ENCODE measurements at regions not wholly inside any gene's neighbourhood (a gene's known extent, or its start where the extent isn't known, plus 50 kb on each side); places are given as distances from the start of the nearest gene placed in this dataset.

DNA sequence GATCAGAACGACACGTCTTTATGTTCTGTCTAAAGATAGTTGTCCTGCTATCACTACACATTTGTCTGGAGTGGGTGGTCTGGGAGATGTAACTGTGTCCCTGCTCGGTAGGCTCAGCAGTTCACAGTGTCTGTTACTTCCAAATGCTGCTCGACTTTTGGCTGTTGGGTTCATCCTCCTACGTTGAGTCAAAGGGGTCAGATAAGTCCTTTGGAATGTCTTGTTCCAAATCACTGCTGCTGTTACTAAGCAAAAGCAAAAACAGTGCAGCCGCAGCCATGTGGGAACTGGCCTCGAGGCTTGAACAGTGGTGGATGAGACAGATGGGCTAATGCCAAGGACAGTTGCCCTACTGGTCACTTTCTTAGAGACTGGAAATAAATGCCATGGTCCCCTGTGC, 272.2 kb upstream of the MAP3K7 start:
- H2BK20ac ChIP-seq (ENCODE audit: low read length) = no peak overlapping the region
- H3K14ac ChIP-seq (ENCODE audit: insufficient read length) = no peak overlapping the region
- no peaks in the 10 kb centered on the region for H3K36me3 ChIP-seq (ENCODE audit: control insufficient read depth in 2 of 4, insufficient read depth in 4 of 4, low read length in 3 of 4)
- H4K91ac ChIP-seq (replicated peaks; ENCODE audit: insufficient read length, low read length) = no peak overlapping the region
- no peak overlapping the region for H4K8ac ChIP-seq (ENCODE audit: extremely low read depth, insufficient read depth, low read length)
- H3K79me2 ChIP-seq (ENCODE audit: control insufficient read depth in 1 of 2, insufficient read depth in 2 of 2, low read length in 2 of 2) = no peaks in the 10 kb centered on the region
- H3K79me1 ChIP-seq (ENCODE audit: low read depth, low read length) = no peaks in the 10 kb centered on the region
- 90% methylated on average over 7 of the region's 7 CpGs; no CpG with 5 or more reads in 1 of the 2 experiments for WGBS, 2 experiments (ENCODE audit: extremely low coverage in 1 of 2, insufficient coverage in 1 of 2, insufficient read length in 1 of 2, insufficient replicate concordance in 2 of 2, low coverage in 1 of 2, low lambda C conversion rate in 2 of 2, missing lambda C conversion rate in 1 of 2)
- H2BK12ac ChIP-seq (ENCODE audit: low read depth, low read length) = peak overlapping the region; percentile 19; the same call in 1 of the 2 replicates
- H3K9ac ChIP-seq (replicated peaks in 1 of 4; ENCODE audit: extremely low read depth in 1 of 4, low read depth in 3 of 4, low read length in 3 of 4) = no peak overlapping the region
- H2BK5ac ChIP-seq (ENCODE audit: low read depth, low read length) = no peak overlapping the region
- no peak overlapping the region for H3K4me3 ChIP-seq (ENCODE audit: extremely low read depth in 1 of 4, insufficient read depth in 2 of 4, low read depth in 3 of 4, low read length in 4 of 4)
- DNase-seq (ENCODE audit: low read depth in 1 of 2, low spot score in 2 of 2) (no peak), FAIRE-seq (no peak)
- H3K56ac ChIP-seq (replicated peaks; ENCODE audit: insufficient read length, low read depth, low read length) = no peak overlapping the region
- H3K23me2 ChIP-seq (ENCODE audit: low read depth, low read length) = no peaks in the 10 kb centered on the region
- no peaks in the 10 kb centered on the region for H3K9me3 ChIP-seq (ENCODE audit: insufficient read depth in 2 of 2, low read depth in 1 of 2, low read length in 1 of 2)
- H3K27me3 ChIP-seq (replicated peaks in 1 of 4; ENCODE audit: control insufficient read depth in 3 of 4, extremely low read depth in 1 of 4, insufficient read depth in 3 of 4, low read length in 3 of 4) = no peaks in the 10 kb centered on the region
- no peak overlapping the region for H3K18ac ChIP-seq (ENCODE audit: extremely low read depth, low read length)
- no peak overlapping the region for H3K4me2 ChIP-seq (ENCODE audit: insufficient read depth in 1 of 2, low read depth in 2 of 2, low read length in 2 of 2)
- peak overlapping the region; percentile 64 for H2AFZ ChIP-seq (ENCODE audit: low read length)
- no peaks in the 10 kb centered on the region for H4K20me1 ChIP-seq (replicated peaks in 1 of 2; ENCODE audit: control insufficient read depth in 1 of 2, insufficient read depth in 2 of 2, low read length in 2 of 2)
- H2BK15ac ChIP-seq (ENCODE audit: low read length) = no peak overlapping the region
- POLR2A ChIA-PET (ENCODE audit: partially characterized antibody) = no interaction called here
- H3K27ac ChIP-seq (ENCODE audit: low read depth, low read length) = no peak overlapping the region
- no peak overlapping the region for H4K5ac ChIP-seq (ENCODE audit: insufficient read length, low read depth, low read length)
- H3K4me1 ChIP-seq (replicated peaks in 1 of 4; ENCODE audit: control insufficient read depth in 3 of 4, insufficient read depth in 4 of 4, low read length in 3 of 4) = no peaks in the 10 kb centered on the region
- no peak overlapping the region for H3K23ac ChIP-seq (ENCODE audit: insufficient read length)
- H3K4ac ChIP-seq (replicated peaks; ENCODE audit: insufficient read length, low read depth, low read length) = no peak overlapping the region
- CTCF ChIA-PET (ENCODE audit: partially characterized antibody) = interaction anchor here (2.2 kb wide), 1 partner anchor 9 kb away, joined by 7 read pairs; no protein-coding TSS in a partner anchor
- no peak overlapping the region for H2BK120ac ChIP-seq (replicated peaks; ENCODE audit: low read depth, low read length)
- no peak overlapping the region for H2AK5ac ChIP-seq (ENCODE audit: low read depth, low read length)
- no peak for TF ChIP-seq BCL11A (IDR thresholded peaks at IDR 0.05; ENCODE audit: low read depth in 2 of 2, low read length in 2 of 2)
- TF ChIP-seq GABPA (IDR thresholded peaks at IDR 0.05; ENCODE audit: borderline replicate concordance, insufficient read depth, low read length) = no peak
- no peak for TF ChIP-seq TAF1 (IDR thresholded peaks at IDR 0.05; ENCODE audit: low read depth, low read length)
- TF ChIP-seq CHD1 (IDR thresholded peaks at IDR 0.05; ENCODE audit: low read depth, low read length) = no peak
- TF ChIP-seq TEAD4 (IDR thresholded peaks at IDR 0.05; ENCODE audit: low read depth, low read length) = no peak
- TF ChIP-seq ZNF274 (IDR thresholded peaks at IDR 0.05; ENCODE audit: borderline replicate concordance, extremely low read depth, low read length) = no peak
- TF ChIP-seq KDM5A (IDR thresholded peaks at IDR 0.05; ENCODE audit: low read length) = no peak
- no peak for TF ChIP-seq SP4 (IDR thresholded peaks at IDR 0.05; ENCODE audit: low read length)
- no peak for TF ChIP-seq CREB1 (IDR thresholded peaks at IDR 0.05)
- TF ChIP-seq PHF8 (conservative IDR thresholded peaks at IDR 0.05; ENCODE audit: low read depth, low read length) = no peak
- TF ChIP-seq KDM1A (IDR thresholded peaks at IDR 0.05; ENCODE audit: borderline replicate concordance, low read length) = no peak
- TF ChIP-seq RNF2 (IDR thresholded peaks at IDR 0.05; ENCODE audit: borderline replicate concordance, low read depth, low read length, missing control alignments, poor library complexity, severe bottlenecking) = no peak
- TF ChIP-seq YY1 (IDR thresholded peaks at IDR 0.05; ENCODE audit: low read depth, low read length) = no peak
- no peak for TF ChIP-seq CHD2 (IDR thresholded peaks at IDR 0.05; ENCODE audit: low read length)
- no peak for TF ChIP-seq SRF (IDR thresholded peaks at IDR 0.05; ENCODE audit: low read depth, low read length)

All from H1 (cell line).